ENCODE measurements at regions not wholly inside any gene's neighbourhood (a gene's known extent, or its start where the extent isn't known, plus 50 kb on each side); places are given as distances from the start of the nearest gene placed in this dataset.
"Not testable (repeated sequence)": the region's sequence is repeated elsewhere in the genome, so short reads cannot be mapped to it uniquely, and the experiment has no call there.

DNA sequence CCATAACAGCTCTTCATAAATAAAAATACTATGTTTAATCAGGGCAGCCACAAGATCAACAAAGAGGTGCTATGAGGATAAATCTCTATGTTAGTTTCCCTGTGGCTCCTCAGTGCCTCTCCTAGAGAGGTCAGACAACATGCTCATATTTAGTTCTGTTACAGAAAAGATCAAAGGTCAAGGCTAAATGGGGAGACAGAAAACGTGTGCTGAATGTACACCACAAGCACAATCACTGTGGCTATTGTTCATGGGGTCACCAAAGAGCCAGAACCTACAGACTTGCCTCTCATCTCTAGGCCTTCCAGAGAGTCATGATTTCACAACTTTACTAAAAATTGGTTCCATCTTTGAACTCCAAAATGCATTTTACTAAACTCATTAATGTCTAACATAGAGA, 409.8 kb downstream of the HACE1 start:
- Mint-ChIP-seq H3K4me1 (no peaks in the 10 kb centered on the region), H3K9me3 (peaks cover 0 to 2% (median 0%) of the 10 kb centered on the region in 5 donors), H3K27ac (no peak overlapping the region), H3K27me3 (peaks cover 0 to 3% of the 10 kb centered on the region in 2 donors), H3K36me3 (no peaks in the 10 kb centered on the region), H3K4me3 (no peak overlapping the region)
- no peaks in the 10 kb centered on the region for H3K27me3 ChIP-seq (ENCODE audit: insufficient read depth, low read length, poor library complexity, severe bottlenecking)
- no peaks in the 10 kb centered on the region for H3K36me3 ChIP-seq (ENCODE audit: insufficient read depth, low read length)
- no peaks in the 10 kb centered on the region for H3K4me1 ChIP-seq (ENCODE audit: insufficient read depth, low read length)
- CTCF ChIA-PET = no interaction called here
- no peak overlapping the region for H3K27ac ChIP-seq (ENCODE audit: low read depth, low read length)
- no peak for DNase-seq
- H3K9me3 ChIP-seq (ENCODE audit: low read length) = no peaks in the 10 kb centered on the region
- H3K4me3 ChIP-seq (ENCODE audit: low read length) = no peak overlapping the region
- POLR2A ChIA-PET = no interaction called here

GRCh38 chr6:104446101-104447080, 413.3 kb downstream of the HACE1 start:
- H3K27ac ChIP-seq (ENCODE audit: low read depth, low read length); H3K4me1 Mint-ChIP-seq; H3K9me3 Mint-ChIP-seq; H3K27me3 ChIP-seq (ENCODE audit: insufficient read depth, low read length, poor library complexity, severe bottlenecking); H3K4me1 ChIP-seq (ENCODE audit: insufficient read depth, low read length); CTCF ChIA-PET; H3K36me3 ChIP-seq (ENCODE audit: insufficient read depth, low read length); H3K4me3 ChIP-seq (ENCODE audit: low read length); DNase-seq; H3K27ac Mint-ChIP-seq; H3K9me3 ChIP-seq (ENCODE audit: low read length); H3K27me3 Mint-ChIP-seq; POLR2A ChIA-PET; H3K36me3 Mint-ChIP-seq; H3K4me3 Mint-ChIP-seq: not testable (repeated sequence)

DNA sequence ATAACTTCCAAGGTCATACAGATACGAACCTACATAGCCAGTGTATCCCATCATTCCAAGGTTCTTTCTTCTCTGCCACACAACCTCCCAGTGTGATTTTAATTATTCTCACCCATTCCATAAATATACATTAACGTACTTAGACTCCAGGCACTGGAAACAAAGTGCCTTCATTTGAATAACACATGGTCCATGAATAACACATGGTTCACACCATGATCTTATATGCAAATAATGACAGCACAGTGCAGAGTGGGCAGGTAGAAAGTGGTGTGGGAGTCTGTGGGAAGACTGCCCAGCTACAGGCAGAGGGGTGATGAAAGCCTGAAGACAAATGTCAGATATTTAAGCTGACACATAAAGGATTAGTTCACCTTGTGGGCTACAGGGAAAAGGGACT, 425.2 kb downstream of the HACE1 start:
- no peaks in the 10 kb centered on the region for H3K27me3 ChIP-seq (ENCODE audit: insufficient read depth, low read length, poor library complexity, severe bottlenecking)
- no peaks in the 10 kb centered on the region for H3K9me3 ChIP-seq (ENCODE audit: low read length)
- peaks cover 0 to 1% (median 0%) of the 10 kb centered on the region in 3 donors for H3K36me3 Mint-ChIP-seq
- H3K4me3 Mint-ChIP-seq = no peak overlapping the region
- H3K36me3 ChIP-seq (ENCODE audit: insufficient read depth, low read length) = no peaks in the 10 kb centered on the region
- ChIA-PET CTCF (no interaction called here), POLR2A (no interaction called here)
- peaks cover 0 to 2% of the 10 kb centered on the region in 2 donors for H3K27me3 Mint-ChIP-seq
- no peaks in the 10 kb centered on the region for H3K4me1 ChIP-seq (ENCODE audit: insufficient read depth, low read length)
- no peak for DNase-seq
- H3K4me1 Mint-ChIP-seq = no peaks in the 10 kb centered on the region
- H3K9me3 Mint-ChIP-seq = peaks cover 0 to 2% (median 0%) of the 10 kb centered on the region in 5 donors
- H3K4me3 ChIP-seq (ENCODE audit: low read length) = no peak overlapping the region
- no peak overlapping the region for H3K27ac Mint-ChIP-seq
- H3K27ac ChIP-seq (ENCODE audit: low read depth, low read length) = no peak overlapping the region

DNA sequence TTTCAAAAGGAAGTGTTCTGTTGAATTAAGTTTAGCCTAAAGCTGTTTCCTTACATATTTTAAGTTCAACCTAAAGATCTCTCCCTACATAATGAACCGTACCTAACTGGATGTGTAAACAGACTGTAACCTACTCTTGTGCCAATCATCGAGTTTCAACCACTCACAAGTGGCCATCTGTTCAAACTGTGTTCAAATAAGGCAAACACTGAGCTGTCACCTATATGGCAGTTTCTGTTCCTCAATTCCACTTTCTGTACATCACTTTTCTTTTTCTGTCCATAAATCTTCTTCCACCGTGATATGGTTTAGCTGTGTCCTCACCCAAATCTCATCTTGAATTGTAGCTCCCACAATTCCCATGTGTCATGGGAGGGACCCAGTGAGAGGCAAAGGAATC, 428.6 kb downstream of the HACE1 start:
- Mint-ChIP-seq H3K36me3 (peaks cover 0 to 2% (median 0%) of the 10 kb centered on the region in 3 donors), H3K4me3 (no peak overlapping the region), H3K27me3 (peaks cover 0 to 2% of the 10 kb centered on the region in 2 donors), H3K27ac (no peak overlapping the region), H3K4me1 (no peaks in the 10 kb centered on the region), H3K9me3 (peaks cover 0 to 8% (median 2%) of the 10 kb centered on the region in 5 donors)
- Histone ChIP-seq H3K9me3 (ENCODE audit: low read length) (no peaks in the 10 kb centered on the region), H3K4me1 (ENCODE audit: insufficient read depth, low read length) (no peaks in the 10 kb centered on the region), H3K27me3 (ENCODE audit: insufficient read depth, low read length, poor library complexity, severe bottlenecking) (no peaks in the 10 kb centered on the region), H3K27ac (ENCODE audit: low read depth, low read length) (no peak overlapping the region), H3K36me3 (ENCODE audit: insufficient read depth, low read length) (no peaks in the 10 kb centered on the region), H3K4me3 (ENCODE audit: low read length) (no peak overlapping the region)
- POLR2A ChIA-PET = no interaction called here
- CTCF ChIA-PET = no interaction called here
- DNase-seq = no peak

GRCh38 chr6:104428184-104428583, 431.5 kb downstream of the HACE1 start:
- Histone ChIP-seq H3K4me1 (ENCODE audit: insufficient read depth, low read length) (no peaks in the 10 kb centered on the region), H3K27me3 (ENCODE audit: insufficient read depth, low read length, poor library complexity, severe bottlenecking) (no peaks in the 10 kb centered on the region), H3K4me3 (ENCODE audit: low read length) (no peak overlapping the region), H3K9me3 (ENCODE audit: low read length) (no peaks in the 10 kb centered on the region), H3K36me3 (ENCODE audit: insufficient read depth, low read length) (no peaks in the 10 kb centered on the region), H3K27ac (ENCODE audit: low read depth, low read length) (no peak overlapping the region)
- no peak for DNase-seq
- H3K4me3 Mint-ChIP-seq = no peak overlapping the region
- H3K9me3 Mint-ChIP-seq = peaks cover 0 to 18% (median 12%) of the 10 kb centered on the region in 5 donors
- H3K36me3 Mint-ChIP-seq = peaks cover 0 to 2% (median 0%) of the 10 kb centered on the region in 3 donors
- H3K27ac Mint-ChIP-seq = no peak overlapping the region
- ChIA-PET POLR2A (no interaction called here), CTCF (no interaction called here)
- peaks cover 0 to 2% of the 10 kb centered on the region in 2 donors for H3K27me3 Mint-ChIP-seq
- H3K4me1 Mint-ChIP-seq = no peaks in the 10 kb centered on the region

DNA sequence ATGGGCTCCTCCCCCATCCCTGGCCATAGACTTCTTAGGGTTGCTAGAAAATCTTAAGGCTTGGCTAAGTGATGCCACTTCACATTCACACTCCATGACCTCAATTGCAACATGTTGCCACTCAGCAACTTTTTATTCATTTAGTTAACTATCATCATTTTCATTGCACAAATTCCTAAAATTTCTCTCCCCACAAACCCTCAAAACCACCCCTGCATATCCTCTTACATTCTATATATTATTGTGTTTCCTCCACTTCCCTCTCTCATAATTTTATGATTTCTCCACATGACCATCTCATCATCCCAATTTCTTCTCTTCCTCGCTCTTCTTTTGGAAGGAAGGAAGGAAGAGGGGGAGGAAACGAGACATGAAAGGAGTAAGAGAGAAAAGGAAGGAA, 436.0 kb downstream of the HACE1 start:
- Histone ChIP-seq H3K36me3 (ENCODE audit: insufficient read depth, low read length) (no peaks in the 10 kb centered on the region), H3K9me3 (ENCODE audit: low read length) (no peaks in the 10 kb centered on the region), H3K27me3 (ENCODE audit: insufficient read depth, low read length, poor library complexity, severe bottlenecking) (no peaks in the 10 kb centered on the region), H3K27ac (ENCODE audit: low read depth, low read length) (no peak overlapping the region), H3K4me3 (ENCODE audit: low read length) (no peak overlapping the region), H3K4me1 (ENCODE audit: insufficient read depth, low read length) (no peaks in the 10 kb centered on the region)
- no peak overlapping the region for H3K27ac Mint-ChIP-seq
- H3K9me3 Mint-ChIP-seq = peaks cover 6 to 25% (median 14%) of the 10 kb centered on the region in 5 donors
- H3K4me1 Mint-ChIP-seq = no peaks in the 10 kb centered on the region
- no peaks in the 10 kb centered on the region for H3K36me3 Mint-ChIP-seq
- peaks cover 0 to 5% of the 10 kb centered on the region in 2 donors for H3K27me3 Mint-ChIP-seq
- no peak for DNase-seq
- POLR2A ChIA-PET = no interaction called here
- CTCF ChIA-PET = no interaction called here
- no peak overlapping the region for H3K4me3 Mint-ChIP-seq

DNA sequence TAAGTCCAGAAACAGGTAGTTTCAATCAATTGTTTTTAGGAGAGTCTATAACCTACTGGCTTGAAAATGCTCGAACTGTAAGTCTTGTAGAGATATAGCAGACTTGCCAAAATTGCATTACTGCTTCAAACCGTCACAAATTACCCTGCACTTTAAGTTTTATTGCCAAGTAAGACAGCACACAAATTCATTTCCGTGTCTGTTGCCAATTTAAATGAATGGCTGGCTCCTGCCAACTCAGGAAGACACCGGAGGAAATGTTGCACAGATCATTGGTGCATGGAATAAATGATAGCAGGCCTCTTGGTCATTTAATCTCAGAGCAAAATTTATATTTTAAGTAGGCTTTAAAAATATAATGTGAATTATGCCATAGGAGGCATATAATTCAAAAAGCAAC, 438.1 kb downstream of the HACE1 start:
- H3K27ac ChIP-seq (ENCODE audit: low read depth, low read length) = no peak overlapping the region
- no peak overlapping the region for H3K4me3 ChIP-seq (ENCODE audit: low read length)
- DNase-seq = no peak
- no peaks in the 10 kb centered on the region for H3K36me3 Mint-ChIP-seq
- H3K4me1 Mint-ChIP-seq = no peaks in the 10 kb centered on the region
- CTCF ChIA-PET = no interaction called here
- no peaks in the 10 kb centered on the region for H3K4me1 ChIP-seq (ENCODE audit: insufficient read depth, low read length)
- H3K4me3 Mint-ChIP-seq = no peak overlapping the region
- H3K9me3 Mint-ChIP-seq = peaks cover 6 to 21% (median 14%) of the 10 kb centered on the region in 5 donors
- H3K36me3 ChIP-seq (ENCODE audit: insufficient read depth, low read length) = no peaks in the 10 kb centered on the region
- peaks cover 0 to 5% of the 10 kb centered on the region in 2 donors for H3K27me3 Mint-ChIP-seq
- POLR2A ChIA-PET = no interaction called here
- no peaks in the 10 kb centered on the region for H3K9me3 ChIP-seq (ENCODE audit: low read length)
- no peak overlapping the region for H3K27ac Mint-ChIP-seq
- no peaks in the 10 kb centered on the region for H3K27me3 ChIP-seq (ENCODE audit: insufficient read depth, low read length, poor library complexity, severe bottlenecking)

GRCh38 chr6:104418839-104419238, 440.9 kb downstream of the HACE1 start:
- Mint-ChIP-seq H3K4me3 (no peak overlapping the region), H3K4me1 (no peaks in the 10 kb centered on the region), H3K27me3 (peaks cover 0 to 5% of the 10 kb centered on the region in 2 donors), H3K27ac (no peak overlapping the region), H3K9me3 (peaks cover 0 to 13% (median 9%) of the 10 kb centered on the region in 5 donors), H3K36me3 (no peaks in the 10 kb centered on the region)
- no peak overlapping the region for H3K4me3 ChIP-seq (ENCODE audit: low read length)
- no peaks in the 10 kb centered on the region for H3K9me3 ChIP-seq (ENCODE audit: low read length)
- H3K27me3 ChIP-seq (ENCODE audit: insufficient read depth, low read length, poor library complexity, severe bottlenecking) = no peaks in the 10 kb centered on the region
- DNase-seq = no peak
- H3K4me1 ChIP-seq (ENCODE audit: insufficient read depth, low read length) = no peaks in the 10 kb centered on the region
- CTCF ChIA-PET = no interaction called here
- no peaks in the 10 kb centered on the region for H3K36me3 ChIP-seq (ENCODE audit: insufficient read depth, low read length)
- POLR2A ChIA-PET = no interaction called here
- no peak overlapping the region for H3K27ac ChIP-seq (ENCODE audit: low read depth, low read length)
